Uterus (tissue), 3 donors: ENCODE measurements at regions not wholly inside any gene's neighbourhood (a gene's known extent, or its start where the extent isn't known, plus 50 kb on each side); places are given as distances from the start of the nearest gene placed in this dataset.

Experiments used
- DNase-seq, 2 donors: peaks; one replicate each; pipeline ENCODE4 v3.0.0-alpha.2; 2019 to 2020
- H3K27ac ChIP-seq, 2 donors: fragments of 200-600 bp; sonication (generic); 1 replicate in 1 of 2; 2 replicates in 1 of 2; pipeline ENCODE4 v1.5.1; 2016 to 2018
- H3K27me3 ChIP-seq, 2 donors: fragments of 200-600 bp; sonication (generic); one replicate each; pipeline ENCODE4 v1.5.1; 2018 to 2019; ENCODE audit warnings: control low read depth in 1 of 2
- H3K36me3 ChIP-seq, 2 donors: fragments of 200-600 bp; sonication (generic); one replicate each; pipeline ENCODE4 v1.5.1; 2019; ENCODE audit warnings: control low read depth in 1 of 2
- H3K4me1 ChIP-seq, 2 donors: fragments of 200-600 bp; sonication (generic); one replicate each; pipeline ENCODE4 v1.5.1; 2018 to 2019; ENCODE audit warnings: control low read depth in 1 of 2
- H3K4me3 ChIP-seq, 2 donors: fragments of 200-600 bp; sonication (generic); 1 replicate in 1 of 2; 2 replicates in 1 of 2; pipeline ENCODE4 v1.5.1; 2018 to 2019; ENCODE audit warnings: mild to moderate bottlenecking in 1 of 2
- H3K9me3 ChIP-seq, 2 donors: fragments of 200-600 bp; sonication (generic); one replicate each; pipeline ENCODE4 v1.5.1; 2019; ENCODE audit warnings: control low read depth in 1 of 2
- POLR2A ChIP-seq, 2 donors: fragments of 450-650 bp; IDR thresholded peaks; one replicate each; pipeline ENCODE4 v1.6.1; 2016; ENCODE audit warnings: antibody characterized with exemption in 2 of 2, mild to moderate bottlenecking in 1 of 2, moderate library complexity in 1 of 2
- intact Hi-C: fragments of 100-400 bp; cut with DNase I; formaldehyde crosslinking; loops from one replicate; pipeline ENCODE4 v1.15.1; 2023; ENCODE audit warnings: low total_unique reads
- TF ChIP-seq, protein P1 (sequence below), 4 experiments: fragments of 200-600 bp in 2 of 4; fragments of 450-650 bp in 2 of 4; sonication (generic) in 2 of 4; IDR thresholded peaks; one replicate each; pipeline ENCODE4 v1.5.1; 2016 to 2019; ENCODE audit warnings: antibody characterized with exemption in 4 of 4, mild to moderate bottlenecking in 2 of 4, moderate library complexity in 1 of 4
- donor health status: DM: yes; HTN: yes; CAD: no.

DNA sequence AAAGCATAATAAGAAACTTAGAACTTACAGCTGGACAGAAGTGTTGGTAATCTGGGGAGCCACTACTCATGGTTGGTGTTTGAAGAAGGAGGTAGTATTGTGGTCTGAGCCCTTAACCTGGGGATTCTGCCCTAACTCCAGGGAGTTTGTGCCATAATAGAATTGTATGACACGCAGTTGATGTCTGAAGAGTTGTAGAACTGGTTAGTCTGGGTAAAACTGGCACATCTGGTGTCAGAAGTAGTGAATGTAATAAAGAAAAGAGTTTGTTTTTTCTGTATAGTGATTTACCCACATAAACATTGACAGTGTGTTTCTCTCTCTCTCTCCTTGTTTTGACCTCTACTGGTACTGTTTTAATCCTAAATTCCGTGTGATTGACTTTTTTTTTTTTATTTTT, 448.1 kb upstream of the SEMA3D start:
- DNase-seq: no peak
- Histone ChIP-seq H3K27me3 (no peaks in the 10 kb centered on the region), H3K27ac (no peak overlapping the region), H3K4me1 (no peaks in the 10 kb centered on the region), H3K36me3 (no peaks in the 10 kb centered on the region), H3K4me3 (no peak overlapping the region), H3K9me3 (no peaks in the 10 kb centered on the region)
- TF ChIP-seq, protein P1, sequence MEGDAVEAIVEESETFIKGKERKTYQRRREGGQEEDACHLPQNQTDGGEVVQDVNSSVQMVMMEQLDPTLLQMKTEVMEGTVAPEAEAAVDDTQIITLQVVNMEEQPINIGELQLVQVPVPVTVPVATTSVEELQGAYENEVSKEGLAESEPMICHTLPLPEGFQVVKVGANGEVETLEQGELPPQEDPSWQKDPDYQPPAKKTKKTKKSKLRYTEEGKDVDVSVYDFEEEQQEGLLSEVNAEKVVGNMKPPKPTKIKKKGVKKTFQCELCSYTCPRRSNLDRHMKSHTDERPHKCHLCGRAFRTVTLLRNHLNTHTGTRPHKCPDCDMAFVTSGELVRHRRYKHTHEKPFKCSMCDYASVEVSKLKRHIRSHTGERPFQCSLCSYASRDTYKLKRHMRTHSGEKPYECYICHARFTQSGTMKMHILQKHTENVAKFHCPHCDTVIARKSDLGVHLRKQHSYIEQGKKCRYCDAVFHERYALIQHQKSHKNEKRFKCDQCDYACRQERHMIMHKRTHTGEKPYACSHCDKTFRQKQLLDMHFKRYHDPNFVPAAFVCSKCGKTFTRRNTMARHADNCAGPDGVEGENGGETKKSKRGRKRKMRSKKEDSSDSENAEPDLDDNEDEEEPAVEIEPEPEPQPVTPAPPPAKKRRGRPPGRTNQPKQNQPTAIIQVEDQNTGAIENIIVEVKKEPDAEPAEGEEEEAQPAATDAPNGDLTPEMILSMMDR (IDR thresholded peaks at IDR 0.05): no peak
- no peak for TF ChIP-seq POLR2A (IDR thresholded peaks at IDR 0.05)
- intact Hi-C loops: no loop called here

- no peaks in the 10 kb centered on the region for H3K9me3 ChIP-seq
- TF ChIP-seq, protein P1 (IDR thresholded peaks at IDR 0.05): no peak
- TF ChIP-seq POLR2A (IDR thresholded peaks at IDR 0.05): no peak
- no peak overlapping the region for H3K4me3 ChIP-seq
- DNase-seq: no peak
- intact Hi-C loops: no loop called here
- no peaks in the 10 kb centered on the region for H3K4me1 ChIP-seq
- H3K27ac ChIP-seq: no peak overlapping the region
- no peaks in the 10 kb centered on the region for H3K27me3 ChIP-seq
- no peaks in the 10 kb centered on the region for H3K36me3 ChIP-seq
Observed at GRCh38 chr7:85630904-85631600, 444.2 kb upstream of the SEMA3D start.

- TF ChIP-seq, protein P1 (IDR thresholded peaks at IDR 0.05): no peak
- TF ChIP-seq POLR2A (IDR thresholded peaks at IDR 0.05): no peak
- intact Hi-C loops: no loop called here
- H3K27ac ChIP-seq: no peak overlapping the region
Observed at GRCh38 chr7:85627791-85628586, 441.1 kb upstream of the SEMA3D start.

GRCh38 chr7:85622059-85622458, 435.2 kb upstream of the SEMA3D start:
- no peaks in the 10 kb centered on the region for H3K4me1 ChIP-seq
- no peak overlapping the region for H3K4me3 ChIP-seq
- H3K36me3 ChIP-seq: no peaks in the 10 kb centered on the region
- intact Hi-C loops: no loop called here
- no peaks in the 10 kb centered on the region for H3K27me3 ChIP-seq
- DNase-seq: no peak
- no peaks in the 10 kb centered on the region for H3K9me3 ChIP-seq
- no peak for TF ChIP-seq POLR2A (IDR thresholded peaks at IDR 0.05)
- TF ChIP-seq, protein P1 (IDR thresholded peaks at IDR 0.05): no peak
- no peak overlapping the region for H3K27ac ChIP-seq

More at GRCh38 chr7:85627791-85628586, 441.1 kb upstream of the SEMA3D start:
- Histone ChIP-seq H3K27me3 (no peaks in the 10 kb centered on the region), H3K4me1 (no peaks in the 10 kb centered on the region), H3K9me3 (no peaks in the 10 kb centered on the region), H3K36me3 (no peaks in the 10 kb centered on the region), H3K4me3 (no peak overlapping the region)
- DNase-seq: no peak
